ENCODE measurements at regions not wholly inside any gene's neighbourhood (a gene's known extent, or its start where the extent isn't known, plus 50 kb on each side); places are given as distances from the start of the nearest gene placed in this dataset.

GRCh38 chr15:39466750-39467105 lies 114.2 kb upstream of the THBS1 start:
- no peak for DNase-seq
- Histone ChIP-seq H3K27ac (no peak overlapping the region), H3K4me3 (no peak overlapping the region), H3K9me3 (no peaks in the 10 kb centered on the region), H3K36me3 (no peaks in the 10 kb centered on the region), H3K4me1 (peaks cover 0 to 16% (median 3%) of the 10 kb centered on the region in 4 donors), H3K27me3 (no peaks in the 10 kb centered on the region)
- TF ChIP-seq, protein P1, sequence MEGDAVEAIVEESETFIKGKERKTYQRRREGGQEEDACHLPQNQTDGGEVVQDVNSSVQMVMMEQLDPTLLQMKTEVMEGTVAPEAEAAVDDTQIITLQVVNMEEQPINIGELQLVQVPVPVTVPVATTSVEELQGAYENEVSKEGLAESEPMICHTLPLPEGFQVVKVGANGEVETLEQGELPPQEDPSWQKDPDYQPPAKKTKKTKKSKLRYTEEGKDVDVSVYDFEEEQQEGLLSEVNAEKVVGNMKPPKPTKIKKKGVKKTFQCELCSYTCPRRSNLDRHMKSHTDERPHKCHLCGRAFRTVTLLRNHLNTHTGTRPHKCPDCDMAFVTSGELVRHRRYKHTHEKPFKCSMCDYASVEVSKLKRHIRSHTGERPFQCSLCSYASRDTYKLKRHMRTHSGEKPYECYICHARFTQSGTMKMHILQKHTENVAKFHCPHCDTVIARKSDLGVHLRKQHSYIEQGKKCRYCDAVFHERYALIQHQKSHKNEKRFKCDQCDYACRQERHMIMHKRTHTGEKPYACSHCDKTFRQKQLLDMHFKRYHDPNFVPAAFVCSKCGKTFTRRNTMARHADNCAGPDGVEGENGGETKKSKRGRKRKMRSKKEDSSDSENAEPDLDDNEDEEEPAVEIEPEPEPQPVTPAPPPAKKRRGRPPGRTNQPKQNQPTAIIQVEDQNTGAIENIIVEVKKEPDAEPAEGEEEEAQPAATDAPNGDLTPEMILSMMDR (IDR thresholded peaks at IDR 0.05): no peak
- intact Hi-C loops (cut with DNase I; ENCODE audit: low total_unique reads): no loop called here

GRCh38 chr15:39468331-39468730 lies 112.5 kb upstream of the THBS1 start:
- intact Hi-C loops (cut with DNase I; ENCODE audit: low total_unique reads): no loop called here
- no peak overlapping the region for H3K27ac ChIP-seq
- no peaks in the 10 kb centered on the region for H3K27me3 ChIP-seq
- H3K4me1 ChIP-seq: peaks cover 0 to 17% (median 5%) of the 10 kb centered on the region in 4 donors
- H3K36me3 ChIP-seq: no peaks in the 10 kb centered on the region
- H3K9me3 ChIP-seq: no peaks in the 10 kb centered on the region
- TF ChIP-seq, protein P1 (IDR thresholded peaks at IDR 0.05): no peak
- no peak overlapping the region for H3K4me3 ChIP-seq
- DNase-seq: peak in 1 of 2 donors; percentile 34

- Histone ChIP-seq H3K4me1 (peaks cover 0 to 21% (median 5%) of the 10 kb centered on the region in 4 donors), H3K27ac (no peak overlapping the region), H3K4me3 (no peak overlapping the region), H3K36me3 (no peaks in the 10 kb centered on the region), H3K9me3 (no peaks in the 10 kb centered on the region), H3K27me3 (no peaks in the 10 kb centered on the region)
- intact Hi-C loops (cut with DNase I; ENCODE audit: low total_unique reads): no loop called here
- no peak for DNase-seq
- TF ChIP-seq, protein P1 (IDR thresholded peaks at IDR 0.05): no peak
Measured at GRCh38 chr15:39468828-39469227, 112.1 kb upstream of the THBS1 start.

- TF ChIP-seq, protein P1 (IDR thresholded peaks at IDR 0.05): no peak
- no peak for DNase-seq
- intact Hi-C loops (cut with DNase I; ENCODE audit: low total_unique reads): no loop called here
- H3K4me3 ChIP-seq: no peak overlapping the region
- no peaks in the 10 kb centered on the region for H3K36me3 ChIP-seq
- peak overlapping the region; percentile 67 to 73 for H3K27ac ChIP-seq
- no peaks in the 10 kb centered on the region for H3K9me3 ChIP-seq
- no peaks in the 10 kb centered on the region for H3K27me3 ChIP-seq
- peaks cover 0 to 32% (median 7%) of the 10 kb centered on the region in 4 donors for H3K4me1 ChIP-seq
Measured at GRCh38 chr15:39471785-39472574, 108.9 kb upstream of the THBS1 start.

DNA sequence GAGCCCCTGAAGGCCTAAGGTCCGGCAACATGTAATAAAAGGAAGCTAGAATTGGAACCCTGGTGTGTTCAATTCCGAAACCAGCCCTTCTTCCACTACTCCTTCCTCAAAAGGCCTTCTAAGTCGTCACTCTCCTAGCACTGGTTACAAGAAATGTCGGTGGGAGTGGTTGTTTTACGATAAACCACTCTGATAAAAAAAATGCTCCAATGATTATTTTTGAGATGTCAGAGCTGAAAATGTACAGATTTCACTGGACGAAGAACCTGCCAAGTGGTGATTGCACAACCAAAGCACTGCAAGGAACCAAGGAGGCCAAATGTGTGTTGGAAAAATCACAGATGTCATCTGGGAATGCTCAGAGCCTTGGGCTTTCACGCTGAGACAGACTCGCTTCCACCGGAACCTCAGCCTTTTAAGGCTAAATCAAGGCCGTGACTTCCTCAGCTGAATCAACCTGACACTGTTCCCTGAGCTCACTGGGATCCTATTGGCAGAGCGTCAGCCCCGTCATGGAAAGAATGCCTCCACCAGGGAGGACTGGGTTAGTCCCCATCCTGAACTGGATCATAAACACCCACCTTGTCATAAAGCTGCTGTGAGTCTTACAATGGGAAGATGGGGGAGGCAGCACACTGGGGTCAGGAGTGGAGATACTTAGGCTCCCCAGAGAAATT lies 108.1 kb upstream of the THBS1 start:
- intact Hi-C loops (cut with DNase I; ENCODE audit: low total_unique reads): no loop called here
- Histone ChIP-seq H3K4me1 (peaks cover 0 to 40% (median 9%) of the 10 kb centered on the region in 4 donors), H3K36me3 (no peaks in the 10 kb centered on the region), H3K4me3 (no peak overlapping the region), H3K9me3 (no peaks in the 10 kb centered on the region), H3K27ac (peak overlapping the region; percentile 67 to 73), H3K27me3 (no peaks in the 10 kb centered on the region)
- peak; percentile 74 to 89 for DNase-seq
- TF ChIP-seq, protein P1 (IDR thresholded peaks at IDR 0.05): no peak
